ENCODE measurements at regions not wholly inside any gene's neighbourhood (a gene's known extent, or its start where the extent isn't known, plus 50 kb on each side); places are given as distances from the start of the nearest gene placed in this dataset.
"Not testable (repeated sequence)": the region's sequence is repeated elsewhere in the genome, so short reads cannot be mapped to it uniquely, and the experiment has no call there.

DNA sequence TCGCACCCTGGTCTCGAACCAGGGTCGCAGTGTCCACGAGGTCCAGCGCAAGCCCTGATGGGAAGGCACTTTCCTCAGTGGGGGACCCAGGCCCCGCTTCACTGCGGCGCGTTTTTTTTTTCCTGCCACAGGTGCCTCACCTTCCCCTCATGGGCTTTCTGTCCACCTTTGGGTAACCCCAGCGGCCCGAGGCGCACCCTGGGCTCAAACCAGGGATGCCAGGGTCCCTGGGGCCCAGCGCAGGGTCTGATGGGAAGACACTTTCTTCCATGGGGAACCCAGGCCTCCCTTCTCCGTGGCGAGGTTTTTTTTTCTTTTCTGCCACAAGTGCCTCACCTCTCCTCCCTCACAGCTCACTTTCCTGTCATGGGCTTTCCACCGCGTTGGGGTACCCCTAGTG lies 1269.9 kb downstream of the FOXD4L5 start:
- Mint-ChIP-seq H3K4me3 (no peak overlapping the region), H3K4me1 (no peaks in the 10 kb centered on the region), H3K36me3 (peaks cover 33% of the 10 kb centered on the region), H3K9me3 (peaks cover 33% of the 10 kb centered on the region), H3K27me3 (ENCODE audit: low read depth) (peaks cover 10% of the 10 kb centered on the region), H3K27ac (no peak overlapping the region)
- CTCF ChIA-PET = no interaction called here
- ATAC-seq (no peak), DNase-seq (ENCODE audit: low spot score) (no peak)
- TF ChIP-seq ZNF396 (CRISPR knock-in tag; IDR thresholded peaks at IDR 0.05; ENCODE audit: borderline replicate concordance) (no peak), TEAD1 (CRISPR knock-in tag; IDR thresholded peaks at IDR 0.05) (no peak), MYBL2 (CRISPR knock-in tag; IDR thresholded peaks at IDR 0.05) (no peak), ESRRA (CRISPR knock-in tag; IDR thresholded peaks at IDR 0.05; ENCODE audit: borderline replicate concordance) (no peak), JAZF1 (CRISPR knock-in tag; IDR thresholded peaks at IDR 0.05) (no peak), E2F4 (CRISPR knock-in tag; IDR thresholded peaks at IDR 0.05; ENCODE audit: borderline replicate concordance, low read depth) (no peak)
- POLR2A ChIA-PET = no interaction called here

- CTCF ChIA-PET = not testable (repeated sequence)
Observed at GRCh38 chr9:64014386-64015091, 1270.5 kb downstream of the FOXD4L5 start.

GRCh38 chr9:64013122-64013521 lies 1271.9 kb downstream of the FOXD4L5 start:
- H3K27ac Mint-ChIP-seq; DNase-seq (ENCODE audit: low spot score); H3K4me3 Mint-ChIP-seq; CTCF ChIA-PET; H3K27me3 Mint-ChIP-seq (ENCODE audit: low read depth); ATAC-seq; POLR2A ChIA-PET; H3K4me1 Mint-ChIP-seq: not testable (repeated sequence)
- Mint-ChIP-seq H3K36me3 (peaks cover 14% of the 10 kb centered on the region), H3K9me3 (peaks cover 13% of the 10 kb centered on the region)

More at GRCh38 chr9:64014386-64015091, 1270.5 kb downstream of the FOXD4L5 start:
- H3K27ac Mint-ChIP-seq; H3K4me1 Mint-ChIP-seq; H3K4me3 Mint-ChIP-seq; DNase-seq (ENCODE audit: low spot score); H3K27me3 Mint-ChIP-seq (ENCODE audit: low read depth); ATAC-seq; POLR2A ChIA-PET: not testable (repeated sequence)
- peaks cover 27% of the 10 kb centered on the region for H3K36me3 Mint-ChIP-seq
- H3K9me3 Mint-ChIP-seq = peaks cover 27% of the 10 kb centered on the region

DNA sequence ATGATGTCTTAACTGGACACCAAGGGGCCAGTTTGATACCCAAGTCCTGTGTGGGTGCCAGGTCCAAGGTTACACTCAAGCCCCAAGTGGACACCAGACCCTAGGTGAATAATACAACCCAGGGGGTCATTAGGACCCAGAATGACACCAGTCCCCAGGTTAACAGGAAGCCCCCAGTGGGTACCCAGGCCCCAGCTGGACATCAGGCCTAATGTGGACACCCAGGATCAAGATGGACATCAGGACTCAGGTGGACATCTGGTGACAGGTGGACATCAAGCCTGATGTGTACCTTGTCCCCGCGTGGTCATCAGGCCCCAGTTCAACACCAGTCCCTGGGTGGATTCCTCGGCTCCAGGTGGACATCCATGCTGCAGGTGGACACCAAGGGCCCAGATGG lies 1273.0 kb downstream of the FOXD4L5 start:
- ATAC-seq; H3K27me3 Mint-ChIP-seq (ENCODE audit: low read depth); H3K27ac Mint-ChIP-seq; CTCF ChIA-PET; H3K4me3 Mint-ChIP-seq; DNase-seq (ENCODE audit: low spot score); POLR2A ChIA-PET; H3K9me3 Mint-ChIP-seq; H3K4me1 Mint-ChIP-seq: not testable (repeated sequence)
- peaks cover 14% of the 10 kb centered on the region for H3K36me3 Mint-ChIP-seq

GRCh38 chr9:63979741-63980140 lies 1305.3 kb downstream of the FOXD4L5 start:
- H3K9me3 Mint-ChIP-seq; POLR2A ChIA-PET; H3K4me1 Mint-ChIP-seq; CTCF ChIA-PET; H3K36me3 Mint-ChIP-seq; ATAC-seq; H3K27me3 Mint-ChIP-seq (ENCODE audit: low read depth); H3K4me3 Mint-ChIP-seq; H3K27ac Mint-ChIP-seq; DNase-seq (ENCODE audit: low spot score): not testable (repeated sequence)

Data from WTC11 (cell line).